WTC11 (cell line): ENCODE measurements at regions not wholly inside any gene's neighbourhood (a gene's known extent, or its start where the extent isn't known, plus 50 kb on each side); places are given as distances from the start of the nearest gene placed in this dataset.

Experiments used
- CBFB ChIP-seq: sonication (generic); formaldehyde crosslinking; IDR thresholded peaks from 2 replicates; pipeline ENCODE4 v1.8.1; 2022; ENCODE audit warnings: mild to moderate bottlenecking, low read depth, missing genetic modification reagents
- SMAD4 ChIP-seq: sonication (generic); formaldehyde crosslinking; IDR thresholded peaks from 2 replicates; pipeline ENCODE4 v1.8.0; 2022; ENCODE audit warnings: mild to moderate bottlenecking, missing genetic modification reagents
- SP1 ChIP-seq: sonication (generic); formaldehyde crosslinking; conservative IDR thresholded peaks from 2 replicates; pipeline ENCODE4 v1.8.1; 2022; ENCODE audit warnings: missing genetic modification reagents
- TEAD1 ChIP-seq: sonication (generic); formaldehyde crosslinking; IDR thresholded peaks from 2 replicates; pipeline ENCODE4 v1.8.0; 2022; ENCODE audit warnings: mild to moderate bottlenecking, missing genetic modification reagents
- TF ChIP-seq, protein P1 (sequence below): fragments of 200-600 bp; IDR thresholded peaks from 2 replicates; pipeline ENCODE4 v1.8.0; 2022; ENCODE audit warnings: antibody characterized with exemption
- TF ChIP-seq, protein P2 (sequence below): sonication (generic); formaldehyde crosslinking; IDR thresholded peaks from 2 replicates; pipeline ENCODE4 v1.8.1; 2023; ENCODE audit warnings: mild to moderate bottlenecking, missing genetic modification reagents, moderate library complexity
- TF ChIP-seq, protein P3 (sequence below): fragments of 250-450 bp; sonication (Bioruptor Pico); IDR thresholded peaks from 2 replicates; pipeline ENCODE4 v1.9.0; 2021; ENCODE audit warnings: mild to moderate bottlenecking
- TF ChIP-seq, protein P4 (sequence below): sonication (generic); formaldehyde crosslinking; IDR thresholded peaks from 2 replicates; pipeline ENCODE4 v1.8.0; 2022; ENCODE audit warnings: mild to moderate bottlenecking, missing genetic modification reagents

DNA sequence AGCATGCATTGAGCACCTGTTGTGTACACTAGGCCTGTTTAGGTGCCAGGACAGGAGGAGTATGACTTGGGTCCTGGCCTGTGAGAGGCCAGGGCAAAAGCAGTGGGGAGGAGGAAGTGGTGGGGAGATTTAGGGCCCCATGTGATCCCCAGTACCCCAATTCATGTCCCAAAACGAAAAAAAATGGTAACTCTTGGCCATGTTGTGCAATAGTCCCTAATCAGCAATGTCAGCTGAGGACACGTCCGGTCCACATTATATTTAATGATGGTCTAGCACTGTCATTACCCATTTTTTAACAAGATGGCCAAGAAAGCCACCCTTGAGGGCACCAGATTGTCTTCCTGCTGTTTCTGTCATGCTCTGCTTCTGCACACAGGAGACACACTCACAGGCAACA lies 142.0 kb upstream of the RET start:
- no peak for TF ChIP-seq SMAD4 (CRISPR knock-in tag)
- TF ChIP-seq TEAD1 (CRISPR knock-in tag): no peak
- TF ChIP-seq, protein P1, sequence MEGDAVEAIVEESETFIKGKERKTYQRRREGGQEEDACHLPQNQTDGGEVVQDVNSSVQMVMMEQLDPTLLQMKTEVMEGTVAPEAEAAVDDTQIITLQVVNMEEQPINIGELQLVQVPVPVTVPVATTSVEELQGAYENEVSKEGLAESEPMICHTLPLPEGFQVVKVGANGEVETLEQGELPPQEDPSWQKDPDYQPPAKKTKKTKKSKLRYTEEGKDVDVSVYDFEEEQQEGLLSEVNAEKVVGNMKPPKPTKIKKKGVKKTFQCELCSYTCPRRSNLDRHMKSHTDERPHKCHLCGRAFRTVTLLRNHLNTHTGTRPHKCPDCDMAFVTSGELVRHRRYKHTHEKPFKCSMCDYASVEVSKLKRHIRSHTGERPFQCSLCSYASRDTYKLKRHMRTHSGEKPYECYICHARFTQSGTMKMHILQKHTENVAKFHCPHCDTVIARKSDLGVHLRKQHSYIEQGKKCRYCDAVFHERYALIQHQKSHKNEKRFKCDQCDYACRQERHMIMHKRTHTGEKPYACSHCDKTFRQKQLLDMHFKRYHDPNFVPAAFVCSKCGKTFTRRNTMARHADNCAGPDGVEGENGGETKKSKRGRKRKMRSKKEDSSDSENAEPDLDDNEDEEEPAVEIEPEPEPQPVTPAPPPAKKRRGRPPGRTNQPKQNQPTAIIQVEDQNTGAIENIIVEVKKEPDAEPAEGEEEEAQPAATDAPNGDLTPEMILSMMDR: no peak
- TF ChIP-seq, protein P2, sequence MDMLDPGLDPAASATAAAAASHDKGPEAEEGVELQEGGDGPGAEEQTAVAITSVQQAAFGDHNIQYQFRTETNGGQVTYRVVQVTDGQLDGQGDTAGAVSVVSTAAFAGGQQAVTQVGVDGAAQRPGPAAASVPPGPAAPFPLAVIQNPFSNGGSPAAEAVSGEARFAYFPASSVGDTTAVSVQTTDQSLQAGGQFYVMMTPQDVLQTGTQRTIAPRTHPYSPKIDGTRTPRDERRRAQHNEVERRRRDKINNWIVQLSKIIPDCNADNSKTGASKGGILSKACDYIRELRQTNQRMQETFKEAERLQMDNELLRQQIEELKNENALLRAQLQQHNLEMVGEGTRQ (CRISPR knock-in tag): no peak
- TF ChIP-seq SP1 (CRISPR knock-in tag): no peak
- TF ChIP-seq, protein P3, sequence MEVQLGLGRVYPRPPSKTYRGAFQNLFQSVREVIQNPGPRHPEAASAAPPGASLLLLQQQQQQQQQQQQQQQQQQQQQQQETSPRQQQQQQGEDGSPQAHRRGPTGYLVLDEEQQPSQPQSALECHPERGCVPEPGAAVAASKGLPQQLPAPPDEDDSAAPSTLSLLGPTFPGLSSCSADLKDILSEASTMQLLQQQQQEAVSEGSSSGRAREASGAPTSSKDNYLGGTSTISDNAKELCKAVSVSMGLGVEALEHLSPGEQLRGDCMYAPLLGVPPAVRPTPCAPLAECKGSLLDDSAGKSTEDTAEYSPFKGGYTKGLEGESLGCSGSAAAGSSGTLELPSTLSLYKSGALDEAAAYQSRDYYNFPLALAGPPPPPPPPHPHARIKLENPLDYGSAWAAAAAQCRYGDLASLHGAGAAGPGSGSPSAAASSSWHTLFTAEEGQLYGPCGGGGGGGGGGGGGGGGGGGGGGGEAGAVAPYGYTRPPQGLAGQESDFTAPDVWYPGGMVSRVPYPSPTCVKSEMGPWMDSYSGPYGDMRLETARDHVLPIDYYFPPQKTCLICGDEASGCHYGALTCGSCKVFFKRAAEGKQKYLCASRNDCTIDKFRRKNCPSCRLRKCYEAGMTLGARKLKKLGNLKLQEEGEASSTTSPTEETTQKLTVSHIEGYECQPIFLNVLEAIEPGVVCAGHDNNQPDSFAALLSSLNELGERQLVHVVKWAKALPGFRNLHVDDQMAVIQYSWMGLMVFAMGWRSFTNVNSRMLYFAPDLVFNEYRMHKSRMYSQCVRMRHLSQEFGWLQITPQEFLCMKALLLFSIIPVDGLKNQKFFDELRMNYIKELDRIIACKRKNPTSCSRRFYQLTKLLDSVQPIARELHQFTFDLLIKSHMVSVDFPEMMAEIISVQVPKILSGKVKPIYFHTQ (CRISPR knock-in tag): no peak
- TF ChIP-seq, protein P4, sequence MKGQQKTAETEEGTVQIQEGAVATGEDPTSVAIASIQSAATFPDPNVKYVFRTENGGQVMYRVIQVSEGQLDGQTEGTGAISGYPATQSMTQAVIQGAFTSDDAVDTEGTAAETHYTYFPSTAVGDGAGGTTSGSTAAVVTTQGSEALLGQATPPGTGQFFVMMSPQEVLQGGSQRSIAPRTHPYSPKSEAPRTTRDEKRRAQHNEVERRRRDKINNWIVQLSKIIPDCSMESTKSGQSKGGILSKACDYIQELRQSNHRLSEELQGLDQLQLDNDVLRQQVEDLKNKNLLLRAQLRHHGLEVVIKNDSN (CRISPR knock-in tag): no peak
- no peak for TF ChIP-seq CBFB (CRISPR knock-in tag)
